Peyer's patch (tissue), 4 donors: ENCODE measurements at regions not wholly inside any gene's neighbourhood (a gene's known extent, or its start where the extent isn't known, plus 50 kb on each side); places are given as distances from the start of the nearest gene placed in this dataset.

Experiments
- POLR2A ChIP-seq, 2 donors: fragments of 450-650 bp; IDR thresholded peaks; one replicate each; pipeline ENCODE4 v1.5.1; 2017; ENCODE audit warnings: antibody characterized with exemption in 2 of 2, mild to moderate bottlenecking in 2 of 2, moderate library complexity in 2 of 2
- TF ChIP-seq, protein P1 (sequence below), 6 experiments: fragments of 450-650 bp in 4 of 6; fragments of 200-600 bp in 2 of 6; sonication (generic) in 1 of 6; IDR thresholded peaks; one replicate each; pipeline ENCODE4 v1.5.1; 2017 to 2019; ENCODE audit warnings: antibody characterized with exemption in 6 of 6, mild to moderate bottlenecking in 3 of 6, moderate library complexity in 1 of 6

GRCh38 chr11:91749251-91749650 lies 475.4 kb upstream of the FAT3 start:
- no peak for TF ChIP-seq POLR2A (IDR thresholded peaks at IDR 0.05)
- TF ChIP-seq, protein P1, sequence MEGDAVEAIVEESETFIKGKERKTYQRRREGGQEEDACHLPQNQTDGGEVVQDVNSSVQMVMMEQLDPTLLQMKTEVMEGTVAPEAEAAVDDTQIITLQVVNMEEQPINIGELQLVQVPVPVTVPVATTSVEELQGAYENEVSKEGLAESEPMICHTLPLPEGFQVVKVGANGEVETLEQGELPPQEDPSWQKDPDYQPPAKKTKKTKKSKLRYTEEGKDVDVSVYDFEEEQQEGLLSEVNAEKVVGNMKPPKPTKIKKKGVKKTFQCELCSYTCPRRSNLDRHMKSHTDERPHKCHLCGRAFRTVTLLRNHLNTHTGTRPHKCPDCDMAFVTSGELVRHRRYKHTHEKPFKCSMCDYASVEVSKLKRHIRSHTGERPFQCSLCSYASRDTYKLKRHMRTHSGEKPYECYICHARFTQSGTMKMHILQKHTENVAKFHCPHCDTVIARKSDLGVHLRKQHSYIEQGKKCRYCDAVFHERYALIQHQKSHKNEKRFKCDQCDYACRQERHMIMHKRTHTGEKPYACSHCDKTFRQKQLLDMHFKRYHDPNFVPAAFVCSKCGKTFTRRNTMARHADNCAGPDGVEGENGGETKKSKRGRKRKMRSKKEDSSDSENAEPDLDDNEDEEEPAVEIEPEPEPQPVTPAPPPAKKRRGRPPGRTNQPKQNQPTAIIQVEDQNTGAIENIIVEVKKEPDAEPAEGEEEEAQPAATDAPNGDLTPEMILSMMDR (IDR thresholded peaks at IDR 0.05) = no peak
